Esophagus squamous epithelium (tissue), 4 donors: ENCODE measurements at regions not wholly inside any gene's neighbourhood (a gene's known extent, or its start where the extent isn't known, plus 50 kb on each side); places are given as distances from the start of the nearest gene placed in this dataset.
"Not testable (repeated sequence)": the region's sequence is repeated elsewhere in the genome, so short reads cannot be mapped to it uniquely, and the experiment has no call there.

Experiments
- CTCF ChIP-seq, 6 experiments: fragments of 450-650 bp in 4 of 6; fragments of 200-600 bp in 2 of 6; sonication (generic) in 2 of 6; IDR thresholded peaks; one replicate each; pipeline ENCODE4 v1.5.1; 2016 to 2019; ENCODE audit warnings: antibody characterized with exemption in 6 of 6, mild to moderate bottlenecking in 4 of 6, moderate library complexity in 4 of 6
- POLR2A ChIP-seq, 4 donors: fragments of 450-650 bp; IDR thresholded peaks; one replicate each; pipeline ENCODE4 v1.6.1; 2017; ENCODE audit warnings: antibody characterized with exemption in 4 of 4, mild to moderate bottlenecking in 4 of 4, moderate library complexity in 3 of 4

- TF ChIP-seq POLR2A, CTCF (IDR thresholded peaks at IDR 0.05): not testable (repeated sequence)
Observed at GRCh38 chr9:39568900-39569299, 213.4 kb downstream of the SPATA31A1 start.
